GM12878 (cell line): ENCODE measurements at regions not wholly inside any gene's neighbourhood (a gene's known extent, or its start where the extent isn't known, plus 50 kb on each side); places are given as distances from the start of the nearest gene placed in this dataset.

Experiments
- ATAC-seq: fragments of 200-7000 bp; cut with Tn5 transposase; 3 replicates; pipeline ENCODE4 v1.9.1; 2020; ENCODE audit warnings: mild to moderate bottlenecking, moderate library complexity
- BruUV-seq: library from RNA; stranded (reverse); fragments of 400-500 nt; replicated peaks from 2 replicates; lab custom pipeline; 2021; lab: Mats Ljungman, UMichigan
- CTCF ChIA-PET: fragments of 300-600 bp; sonication (Branson Sonifier 250); formaldehyde crosslinking; extraction: SDS; loops from one replicate; lab custom pipeline; 2021; ENCODE audit warnings: inconsistent platforms; lab: Yijun Ruan, JAX
- POLR2A ChIA-PET: fragments of 350-600 bp; formaldehyde crosslinking; extraction: SDS; loops from one replicate; lab custom pipeline; 2021; ENCODE audit warnings: inconsistent platforms; lab: Charles Lee
- RAD21 ChIA-PET: fragments of 300-600 bp; sonication (Branson Sonifier 250); formaldehyde crosslinking; loops from one replicate; lab custom pipeline; 2023; ENCODE audit warnings: antibody characterized with exemption; ENCODE audit not compliant: unreplicated experiment; lab: Charles Lee
- SMC1A ChIA-PET: fragments of 300-600 bp; sonication (Branson Sonifier 250); formaldehyde crosslinking; loops from one replicate; lab custom pipeline; 2023; ENCODE audit not compliant: unreplicated experiment, uncharacterized antibody; lab: Charles Lee
- DNase-seq: peaks from one replicate; pipeline ENCODE4 v3.0.0-alpha.2; 2011; ENCODE audit warnings: low read depth, low spot score
- FAIRE-seq: peaks from 3 replicates; lab custom pipeline; 2011; peaks lifted over from hg19 to GRCh38; lab: Jason Lieb, UNC
- H2AFZ ChIP-seq: 2 replicates; pipeline ENCODE4 v1.6.0; 2011; ENCODE audit warnings: low read depth, low read length, control low read depth; ENCODE audit not compliant: control insufficient read depth
- H3K27ac ChIP-seq: 2 replicates; pipeline ENCODE4 v1.5.1; 2011; ENCODE audit warnings: control low read depth; ENCODE audit not compliant: control insufficient read depth, insufficient read depth
- H3K27me3 ChIP-seq, 2 experiments: replicated peaks in 1 of 2; 2 replicates each; pipeline versions ENCODE4 v1.6.0 to v1.6.1; 2011; ENCODE audit warnings: low read length in 1 of 2; ENCODE audit not compliant: control insufficient read depth in 2 of 2, insufficient read depth in 2 of 2
- H3K36me3 ChIP-seq, 2 experiments: 2 replicates each; pipeline ENCODE4 v1.5.1; 2011; ENCODE audit warnings: low read length in 1 of 2; ENCODE audit not compliant: control insufficient read depth in 2 of 2, insufficient read depth in 2 of 2
- H3K4me1 ChIP-seq: 2 replicates; pipeline ENCODE4 v1.6.1; 2011; ENCODE audit warnings: mild to moderate bottlenecking, low read length, moderate library complexity, mixed read lengths; ENCODE audit not compliant: control insufficient read depth, insufficient read depth
- H3K4me2 ChIP-seq: 2 replicates; pipeline ENCODE4 v1.6.0; 2011; ENCODE audit warnings: control low read depth; ENCODE audit not compliant: control insufficient read depth, insufficient read depth
- H3K4me3 ChIP-seq: fragments of 200-600 bp; sonication (generic); 2 replicates; pipeline ENCODE4 v1.5.1; 2016
- H3K79me2 ChIP-seq: 2 replicates; pipeline ENCODE4 v1.6.0; 2011; ENCODE audit warnings: low read length; ENCODE audit not compliant: control insufficient read depth, insufficient read depth
- H3K9ac ChIP-seq: 2 replicates; pipeline ENCODE4 v1.8.0; 2011; ENCODE audit warnings: low read length, control low read depth, mixed read lengths; ENCODE audit not compliant: control insufficient read depth, insufficient read depth
- H3K9me3 ChIP-seq: replicated peaks from 3 replicates; pipeline ENCODE4 v1.5.1; 2011; ENCODE audit warnings: mild to moderate bottlenecking, low read length; ENCODE audit not compliant: control insufficient read depth, insufficient read depth
- H4K20me1 ChIP-seq: 2 replicates; pipeline ENCODE4 v1.6.0; 2011; ENCODE audit not compliant: control insufficient read depth, insufficient read depth
- ATF2 ChIP-seq: IDR thresholded peaks from 2 replicates; pipeline ENCODE4 v1.6.1; 2012; ENCODE audit warnings: low read length, inconsistent platforms
- BHLHE40 ChIP-seq, 2 experiments: fragments of 450-650 bp in 1 of 2; IDR thresholded peaks; 2 replicates each; pipeline ENCODE4 v1.6.1; 2011 to 2017; ENCODE audit warnings: low read depth in 2 of 2, borderline replicate concordance in 1 of 2, improper control_type of control experiment in 1 of 2, low read length in 1 of 2, mild to moderate bottlenecking in 1 of 2
- CHD4 ChIP-seq: fragments of 200-600 bp; sonication (generic); IDR thresholded peaks from 2 replicates; pipeline ENCODE4 v1.6.1; 2016; ENCODE audit warnings: mild to moderate bottlenecking
- EP300 ChIP-seq, 2 experiments: fragments of 150-350 bp in 1 of 2; IDR thresholded peaks; 2 replicates each; pipeline ENCODE4 v1.6.1; 2011 to 2012; ENCODE audit warnings: low read depth in 2 of 2, low read length in 2 of 2, borderline replicate concordance in 1 of 2, improper control_type of control experiment in 1 of 2, inconsistent platforms in 1 of 2; ENCODE audit not compliant: control insufficient read depth in 1 of 2
- IRF5 ChIP-seq: fragments of 450-650 bp; IDR thresholded peaks from 2 replicates; pipeline ENCODE4 v1.6.1; 2017; ENCODE audit warnings: borderline replicate concordance
- MTA2 ChIP-seq: fragments of 450-650 bp; IDR thresholded peaks from 2 replicates; pipeline ENCODE4 v1.6.1; 2016; ENCODE audit warnings: low read depth, mild to moderate bottlenecking, moderate library complexity
- NFXL1 ChIP-seq: fragments of 450-650 bp; IDR thresholded peaks from 2 replicates; pipeline ENCODE4 v1.6.1; 2017; ENCODE audit warnings: antibody characterized with exemption, mild to moderate bottlenecking, borderline replicate concordance
- PAX5 ChIP-seq: IDR thresholded peaks from 2 replicates; pipeline ENCODE4 v1.6.1; 2011; ENCODE audit warnings: low read depth, low read length, borderline replicate concordance
- RFX5 ChIP-seq: IDR thresholded peaks from 2 replicates; pipeline ENCODE4 v1.6.1; 2011; ENCODE audit warnings: low read depth, low read length, improper control_type of control experiment
- SIN3A ChIP-seq: IDR thresholded peaks from 2 replicates; pipeline ENCODE4 v1.6.1; 2012; ENCODE audit warnings: low read depth, low read length, improper control_type of control experiment
- SMC3 ChIP-seq: IDR thresholded peaks from 2 replicates; pipeline ENCODE4 v1.6.1; 2011; ENCODE audit warnings: low read length, improper control_type of control experiment, borderline replicate concordance
- STAT1 ChIP-seq: fragments of 450-650 bp; conservative IDR thresholded peaks from 2 replicates; pipeline ENCODE4 v1.6.1; 2014; ENCODE audit warnings: antibody characterized with exemption, mild to moderate bottlenecking
- TAF1 ChIP-seq: IDR thresholded peaks from 2 replicates; pipeline ENCODE4 v1.6.1; 2011; ENCODE audit warnings: mild to moderate bottlenecking, low read depth, low read length, borderline replicate concordance
- YBX1 ChIP-seq: fragments of 450-650 bp; IDR thresholded peaks from 2 replicates; pipeline ENCODE4 v1.6.1; 2016; ENCODE audit warnings: antibody characterized with exemption
- ZNF217 ChIP-seq: fragments of 450-650 bp; IDR thresholded peaks from 2 replicates; pipeline ENCODE4 v1.6.1; 2017; ENCODE audit warnings: antibody characterized with exemption, mild to moderate bottlenecking
- ZNF384 ChIP-seq: IDR thresholded peaks from 2 replicates; pipeline ENCODE4 v1.6.1; 2012; ENCODE audit warnings: low read depth, mild to moderate bottlenecking, low read length, improper control_type of control experiment, borderline replicate concordance
- ZNF592 ChIP-seq: fragments of 450-650 bp; IDR thresholded peaks from 2 replicates; pipeline ENCODE4 v1.6.1; 2017; ENCODE audit warnings: mild to moderate bottlenecking, moderate library complexity
- WGBS: methylation state at CpG from one replicate; pipeline ENCODE4 v1.1.6; 2016; ENCODE audit warnings: low lambda C conversion rate; ENCODE audit not compliant: insufficient replicate concordance, insufficient coverage; ENCODE audit errors: missing lambda C conversion rate; 5-methylcytosine and 5-hydroxymethylcytosine counted together
- in situ Hi-C: fragments of 300-500 bp; cut with MboI; formaldehyde crosslinking; loops from 9 replicates; pipeline ENCODE4 v1.14.3; 2018; ENCODE audit warnings: mixed read lengths
- intact Hi-C: fragments of 100-400 bp; cut with micrococcal nuclease; formaldehyde crosslinking; loops from one replicate; pipeline ENCODE4 v1.14.2; 2022; ENCODE audit not compliant: unreplicated experiment

GRCh38 chr2:61762292-61762691, 91.6 kb downstream of the FAM161A start (continued):
- peak in 1 of 2 experiments; percentile 48; a peak in 1 of 4 replicates for TF ChIP-seq BHLHE40 (IDR thresholded peaks at IDR 0.05; ENCODE audit: borderline replicate concordance in 1 of 2, low read depth in 2 of 2, low read length in 1 of 2)
- TF ChIP-seq ZNF384 = no peak
- no peak for TF ChIP-seq TAF1
- TF ChIP-seq ZNF217 = no peak
- no peak for TF ChIP-seq RFX5
- TF ChIP-seq MTA2 = no peak

- WGBS = 78% methylated on average over 2 of the region's 2 CpGs
- ATAC-seq (no peak), DNase-seq (no peak), FAIRE-seq (no peak)
- Histone ChIP-seq H3K36me3 (no peaks in the 10 kb centered on the region), H3K27me3 (no peaks in the 10 kb centered on the region; a peak in 1 of 4 replicates), H3K9me3 (no peaks in the 10 kb centered on the region; the same call in 1 of the 3 replicates), H3K79me2 (peaks cover 4% of the 10 kb centered on the region), H4K20me1 (no peaks in the 10 kb centered on the region), H2AFZ (no peak overlapping the region), H3K27ac (no peak overlapping the region), H3K9ac (no peak overlapping the region), H3K4me3 (no peak overlapping the region), H3K4me2 (no peak overlapping the region), H3K4me1 (peaks cover 4% of the 10 kb centered on the region)
- ChIA-PET RAD21 (no interaction called here), CTCF (no interaction called here), POLR2A (interaction anchor here (0.5 kb wide), 1 partner anchor 38 kb away, joined by 4 read pairs; no protein-coding TSS in a partner anchor), SMC1A (no interaction called here)
- intact Hi-C loops = loop anchor here (5.0 to 10.0 kb wide), 4 partner anchors 52 to 225 kb away; partner anchors contain the start of genes CCT4, FAM161A and XPO1
- no TSS peak for BruUV-seq
- no peak for TF ChIP-seq SIN3A
- no peak for TF ChIP-seq PAX5
- no peak for TF ChIP-seq YBX1
- no peak for TF ChIP-seq STAT1
- TF ChIP-seq EP300 (IDR thresholded peaks at IDR 0.05; ENCODE audit: borderline replicate concordance in 1 of 2, control insufficient read depth in 1 of 2, low read depth in 2 of 2, low read length in 2 of 2) = no peak
- no peak for TF ChIP-seq IRF5
- no peak for TF ChIP-seq ATF2
- TF ChIP-seq ZNF592 = no peak
- no peak for TF ChIP-seq SMC3
- TF ChIP-seq CHD4 = no peak
- no peak for TF ChIP-seq NFXL1
- in situ Hi-C loops = no loop called here
These were observed 94.1 kb downstream of the FAM161A start for GRCh38 chr2:61759718-61760117.
